HCT116 (cell line): ENCODE measurements at regions not wholly inside any gene's neighbourhood (a gene's known extent, or its start where the extent isn't known, plus 50 kb on each side); places are given as distances from the start of the nearest gene placed in this dataset.

Experiments
- ATAC-seq: fragments of 200-7000 bp; cut with Tn5 transposase; 2 replicates; pipeline ENCODE4 v1.9.1; 2020; ENCODE audit warnings: mild to moderate bottlenecking, moderate library complexity
- BruUV-seq: library from RNA; stranded (reverse); fragments of 400-500 nt; replicated peaks from 2 replicates; lab custom pipeline; 2021; lab: Mats Ljungman, UMichigan
- CTCF ChIA-PET: fragments of 300-600 bp; sonication (Branson Sonifier 250); formaldehyde crosslinking; loops from one replicate; lab custom pipeline; 2021; ENCODE audit warnings: antibody characterized with exemption; lab: Charles Lee
- POLR2A ChIA-PET: fragments of 300-600, 350-600 bp; sonication (Branson Sonifier 250); formaldehyde crosslinking; loops from one replicate; lab custom pipeline; 2021; ENCODE audit warnings: antibody characterized with exemption; lab: Charles Lee
- RAD21 ChIA-PET, 2 experiments: fragments of 300-600 bp; sonication (Branson Sonifier 250); formaldehyde crosslinking; loops; one replicate each; lab custom pipeline; 2023; ENCODE audit warnings: low total read pairs in 2 of 2; ENCODE audit not compliant: uncharacterized antibody in 2 of 2, unreplicated experiment in 2 of 2, low non-redundant PET in 1 of 2; lab: Charles Lee
- DNase-seq: peaks from one replicate; pipeline ENCODE4 v3.0.0-alpha.2; 2010; ENCODE audit warnings: low read depth, low spot score
- H2AFZ ChIP-seq: fragments of 200-600 bp; shearing (Covaris generic), sonication (generic); 2 replicates; pipeline ENCODE4 v1.6.1; 2017; ENCODE audit warnings: low read depth, mixed run types, mixed read lengths, antibody characterized with exemption, low read length; ENCODE audit not compliant: poor library complexity, severe bottlenecking
- H3K27ac ChIP-seq: 2 replicates; pipeline ENCODE4 v1.5.1; 2012; ENCODE audit warnings: low read depth, low read length
- H3K27me3 ChIP-seq: fragments of 200-600 bp; sonication (generic); 2 replicates; pipeline ENCODE4 v1.6.1; 2016; ENCODE audit warnings: mixed run types, low read length, mixed read lengths; ENCODE audit not compliant: insufficient read depth
- H3K36me3 ChIP-seq, 2 experiments: fragments of 200-500 bp in 1 of 2; fragments of 200-600 bp in 1 of 2; sonication (Bioruptor generic) in 1 of 2; sonication (generic) in 1 of 2; 2 replicates each; pipeline versions ENCODE4 v1.5.1 to v1.6.1; 2014 to 2016; ENCODE audit warnings: low read length in 2 of 2, inconsistent platforms in 1 of 2, mixed read lengths in 1 of 2, mixed run types in 1 of 2; ENCODE audit not compliant: insufficient read depth in 2 of 2, control insufficient read depth in 1 of 2
- H3K4me1 ChIP-seq, 2 experiments: fragments of 200-600 bp in 1 of 2; sonication (generic) in 1 of 2; 2 replicates each; pipeline versions ENCODE4 v1.5.1 to v1.6.1; 2012 to 2017; ENCODE audit warnings: low read length in 2 of 2, inconsistent platforms in 1 of 2, mild to moderate bottlenecking in 1 of 2, mixed read lengths in 1 of 2, mixed run types in 1 of 2, moderate library complexity in 1 of 2; ENCODE audit not compliant: insufficient read depth in 2 of 2, control insufficient read depth in 1 of 2
- H3K4me2 ChIP-seq: fragments of 200-600 bp; sonication (generic); 2 replicates; pipeline ENCODE4 v1.6.1; 2017; ENCODE audit warnings: mixed run types, low read length, mixed read lengths
- H3K4me3 ChIP-seq, 2 experiments: fragments of 200-600 bp in 1 of 2; sonication (generic) in 1 of 2; replicated peaks in 1 of 2; 2 replicates each; pipeline ENCODE4 v1.5.1; 2011 to 2016; ENCODE audit warnings: low read length in 2 of 2, control low read depth in 1 of 2, low read depth in 1 of 2, mild to moderate bottlenecking in 1 of 2, mixed read lengths in 1 of 2, mixed run types in 1 of 2
- H3K79me2 ChIP-seq: fragments of 200-600 bp; sonication (generic); 2 replicates; pipeline ENCODE4 v1.6.1; 2017; ENCODE audit warnings: mild to moderate bottlenecking, mixed run types, low read length, moderate library complexity, mixed read lengths; ENCODE audit not compliant: insufficient read depth
- H3K9ac ChIP-seq: fragments of 200-600 bp; sonication (generic); 2 replicates; pipeline ENCODE4 v1.6.1; 2016; ENCODE audit warnings: low read length, mixed read lengths
- H3K9me2 ChIP-seq: fragments of 200-600 bp; sonication (generic), shearing (Covaris generic); 2 replicates; pipeline ENCODE4 v1.6.1; 2017; ENCODE audit warnings: mixed run types, mild to moderate bottlenecking, moderate library complexity; ENCODE audit not compliant: insufficient read depth
- H3K9me3 ChIP-seq, 2 experiments: fragments of 200-500 bp in 1 of 2; fragments of 200-600 bp in 1 of 2; sonication (Bioruptor generic) in 1 of 2; sonication (generic) in 1 of 2; 2 replicates each; pipeline ENCODE4 v1.6.1; 2014 to 2017; ENCODE audit warnings: low read length in 2 of 2, mixed read lengths in 2 of 2, inconsistent platforms in 1 of 2, low read depth in 1 of 2, mild to moderate bottlenecking in 1 of 2, mixed run types in 1 of 2, moderate library complexity in 1 of 2; ENCODE audit not compliant: control insufficient read depth in 1 of 2, insufficient read depth in 1 of 2
- H4K20me1 ChIP-seq: fragments of 200-600 bp; sonication (generic), shearing (Covaris generic); 2 replicates; pipeline ENCODE4 v1.6.1; 2017; ENCODE audit warnings: mixed run types, mild to moderate bottlenecking, moderate library complexity; ENCODE audit not compliant: insufficient read depth
- CEBPB ChIP-seq: IDR thresholded peaks from 2 replicates; pipeline ENCODE4 v1.6.1; 2012; ENCODE audit warnings: low read depth
- ELF1 ChIP-seq: IDR thresholded peaks from 2 replicates; pipeline ENCODE4 v1.6.1; 2012; ENCODE audit warnings: low read depth, borderline replicate concordance
- EZH2phosphoT487 ChIP-seq: fragments of 200-600 bp; IDR thresholded peaks from 2 replicates; pipeline ENCODE4 v1.6.1; 2018; ENCODE audit warnings: antibody characterized with exemption, borderline replicate concordance
- JUND ChIP-seq: IDR thresholded peaks from 2 replicates; pipeline ENCODE4 v1.6.1; 2012
- RAD21 ChIP-seq: IDR thresholded peaks from 2 replicates; pipeline ENCODE4 v1.6.1; 2012; ENCODE audit warnings: low read depth, mild to moderate bottlenecking
- SIN3A ChIP-seq: IDR thresholded peaks from 2 replicates; pipeline ENCODE4 v1.6.1; 2012; ENCODE audit warnings: low read depth
- SP1 ChIP-seq: IDR thresholded peaks from 2 replicates; pipeline ENCODE4 v1.6.1; 2012; ENCODE audit warnings: low read depth
- SRF ChIP-seq: IDR thresholded peaks from 2 replicates; pipeline ENCODE4 v1.6.1; 2012; ENCODE audit warnings: low read depth
- ZFX ChIP-seq: fragments of 450-650 bp; IDR thresholded peaks from 2 replicates; pipeline ENCODE4 v1.6.1; 2017
- ZNF274 ChIP-seq: fragments of 200-500 bp; sonication (Bioruptor generic); IDR thresholded peaks from 2 replicates; pipeline ENCODE4 v1.6.1; 2014; ENCODE audit warnings: mild to moderate bottlenecking, low read depth, low read length, inconsistent platforms
- intact Hi-C: fragments of 100-400 bp; cut with micrococcal nuclease; formaldehyde crosslinking; loops from 2 replicates; pipeline ENCODE4 v1.10.0; 2022
- TF ChIP-seq, protein P1 (sequence below), 3 experiments: fragments of 200-600 bp in 1 of 3; sonication (generic) in 1 of 3; IDR thresholded peaks in 2 of 3; conservative IDR thresholded peaks in 1 of 3; 2 replicates each; pipeline ENCODE4 v1.5.1; 2012 to 2017; ENCODE audit warnings: low read depth in 2 of 3, low read length in 2 of 3, antibody characterized with exemption in 1 of 3, borderline replicate concordance in 1 of 3, control low read depth in 1 of 3, mild to moderate bottlenecking in 1 of 3, mixed read lengths in 1 of 3, mixed run types in 1 of 3, moderate library complexity in 1 of 3; ENCODE audit not compliant: insufficient read depth in 1 of 3
- TF ChIP-seq, protein P2 (sequence below): IDR thresholded peaks from 2 replicates; pipeline ENCODE4 v1.6.1; 2012
- TF ChIP-seq, protein P3 (sequence below): IDR thresholded peaks from 2 replicates; pipeline ENCODE4 v1.6.1; 2011; ENCODE audit warnings: mild to moderate bottlenecking, low read length, moderate library complexity; ENCODE audit not compliant: insufficient replicate concordance; ENCODE audit errors: extremely low read depth
- TF ChIP-seq, protein P4 (sequence below): IDR thresholded peaks from 2 replicates; pipeline ENCODE4 v1.6.1; 2012; ENCODE audit warnings: low read depth
- TF ChIP-seq, protein P5 (sequence below): IDR thresholded peaks from 2 replicates; pipeline ENCODE4 v1.6.1; 2012

DNA sequence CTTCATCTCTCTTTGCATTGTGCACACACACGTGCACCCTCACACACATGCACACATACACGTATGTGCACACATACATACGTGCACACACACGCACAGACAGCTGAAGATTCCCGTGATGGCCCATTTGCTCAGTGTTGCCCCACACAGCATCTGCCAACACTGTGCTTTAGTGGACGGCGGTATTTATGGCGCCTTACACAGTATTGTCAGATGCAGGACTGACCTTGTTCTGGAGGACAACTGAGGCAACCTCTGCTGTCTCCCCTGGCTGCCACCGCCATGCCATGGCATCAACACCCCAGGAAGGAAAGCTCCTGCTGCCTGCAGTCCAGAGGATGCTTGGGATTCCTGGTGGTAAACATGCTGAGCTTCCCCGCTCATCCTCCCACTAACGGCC, 316.4 kb downstream of the TEX29 start:
- Histone ChIP-seq H3K9ac (no peak overlapping the region), H3K4me1 (no peaks in the 10 kb centered on the region), H3K4me3 (no peak overlapping the region), H3K9me3 (no peaks in the 10 kb centered on the region), H2AFZ (no peak overlapping the region), H3K27ac (no peak overlapping the region), H3K79me2 (no peaks in the 10 kb centered on the region), H3K9me2 (no peaks in the 10 kb centered on the region), H3K27me3 (peaks cover 18% of the 10 kb centered on the region; the same call in 1 of the 2 replicates), H3K36me3 (no peaks in the 10 kb centered on the region), H3K4me2 (no peak overlapping the region), H4K20me1 (no peaks in the 10 kb centered on the region)
- RAD21 ChIA-PET: no interaction called here
- TF ChIP-seq, protein P1, sequence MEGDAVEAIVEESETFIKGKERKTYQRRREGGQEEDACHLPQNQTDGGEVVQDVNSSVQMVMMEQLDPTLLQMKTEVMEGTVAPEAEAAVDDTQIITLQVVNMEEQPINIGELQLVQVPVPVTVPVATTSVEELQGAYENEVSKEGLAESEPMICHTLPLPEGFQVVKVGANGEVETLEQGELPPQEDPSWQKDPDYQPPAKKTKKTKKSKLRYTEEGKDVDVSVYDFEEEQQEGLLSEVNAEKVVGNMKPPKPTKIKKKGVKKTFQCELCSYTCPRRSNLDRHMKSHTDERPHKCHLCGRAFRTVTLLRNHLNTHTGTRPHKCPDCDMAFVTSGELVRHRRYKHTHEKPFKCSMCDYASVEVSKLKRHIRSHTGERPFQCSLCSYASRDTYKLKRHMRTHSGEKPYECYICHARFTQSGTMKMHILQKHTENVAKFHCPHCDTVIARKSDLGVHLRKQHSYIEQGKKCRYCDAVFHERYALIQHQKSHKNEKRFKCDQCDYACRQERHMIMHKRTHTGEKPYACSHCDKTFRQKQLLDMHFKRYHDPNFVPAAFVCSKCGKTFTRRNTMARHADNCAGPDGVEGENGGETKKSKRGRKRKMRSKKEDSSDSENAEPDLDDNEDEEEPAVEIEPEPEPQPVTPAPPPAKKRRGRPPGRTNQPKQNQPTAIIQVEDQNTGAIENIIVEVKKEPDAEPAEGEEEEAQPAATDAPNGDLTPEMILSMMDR (IDR thresholded peaks at IDR 0.05 in 2 of 3, conservative IDR thresholded peaks at IDR 0.05 in 1 of 3; ENCODE audit: borderline replicate concordance in 1 of 3, insufficient read depth in 1 of 3, low read depth in 2 of 3, low read length in 2 of 3): no peak
- no peak for TF ChIP-seq ZFX
- TF ChIP-seq ELF1: no peak
- TF ChIP-seq, protein P2, sequence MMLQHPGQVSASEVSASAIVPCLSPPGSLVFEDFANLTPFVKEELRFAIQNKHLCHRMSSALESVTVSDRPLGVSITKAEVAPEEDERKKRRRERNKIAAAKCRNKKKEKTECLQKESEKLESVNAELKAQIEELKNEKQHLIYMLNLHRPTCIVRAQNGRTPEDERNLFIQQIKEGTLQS: no peak
- TF ChIP-seq, protein P3, sequence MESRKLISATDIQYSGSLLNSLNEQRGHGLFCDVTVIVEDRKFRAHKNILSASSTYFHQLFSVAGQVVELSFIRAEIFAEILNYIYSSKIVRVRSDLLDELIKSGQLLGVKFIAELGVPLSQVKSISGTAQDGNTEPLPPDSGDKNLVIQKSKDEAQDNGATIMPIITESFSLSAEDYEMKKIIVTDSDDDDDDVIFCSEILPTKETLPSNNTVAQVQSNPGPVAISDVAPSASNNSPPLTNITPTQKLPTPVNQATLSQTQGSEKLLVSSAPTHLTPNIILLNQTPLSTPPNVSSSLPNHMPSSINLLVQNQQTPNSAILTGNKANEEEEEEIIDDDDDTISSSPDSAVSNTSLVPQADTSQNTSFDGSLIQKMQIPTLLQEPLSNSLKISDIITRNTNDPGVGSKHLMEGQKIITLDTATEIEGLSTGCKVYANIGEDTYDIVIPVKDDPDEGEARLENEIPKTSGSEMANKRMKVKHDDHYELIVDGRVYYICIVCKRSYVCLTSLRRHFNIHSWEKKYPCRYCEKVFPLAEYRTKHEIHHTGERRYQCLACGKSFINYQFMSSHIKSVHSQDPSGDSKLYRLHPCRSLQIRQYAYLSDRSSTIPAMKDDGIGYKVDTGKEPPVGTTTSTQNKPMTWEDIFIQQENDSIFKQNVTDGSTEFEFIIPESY: no peak
- TF ChIP-seq EZH2phosphoT487: no peak
- TF ChIP-seq RAD21: no peak
- no peak for TF ChIP-seq SRF
- TF ChIP-seq, protein P4, sequence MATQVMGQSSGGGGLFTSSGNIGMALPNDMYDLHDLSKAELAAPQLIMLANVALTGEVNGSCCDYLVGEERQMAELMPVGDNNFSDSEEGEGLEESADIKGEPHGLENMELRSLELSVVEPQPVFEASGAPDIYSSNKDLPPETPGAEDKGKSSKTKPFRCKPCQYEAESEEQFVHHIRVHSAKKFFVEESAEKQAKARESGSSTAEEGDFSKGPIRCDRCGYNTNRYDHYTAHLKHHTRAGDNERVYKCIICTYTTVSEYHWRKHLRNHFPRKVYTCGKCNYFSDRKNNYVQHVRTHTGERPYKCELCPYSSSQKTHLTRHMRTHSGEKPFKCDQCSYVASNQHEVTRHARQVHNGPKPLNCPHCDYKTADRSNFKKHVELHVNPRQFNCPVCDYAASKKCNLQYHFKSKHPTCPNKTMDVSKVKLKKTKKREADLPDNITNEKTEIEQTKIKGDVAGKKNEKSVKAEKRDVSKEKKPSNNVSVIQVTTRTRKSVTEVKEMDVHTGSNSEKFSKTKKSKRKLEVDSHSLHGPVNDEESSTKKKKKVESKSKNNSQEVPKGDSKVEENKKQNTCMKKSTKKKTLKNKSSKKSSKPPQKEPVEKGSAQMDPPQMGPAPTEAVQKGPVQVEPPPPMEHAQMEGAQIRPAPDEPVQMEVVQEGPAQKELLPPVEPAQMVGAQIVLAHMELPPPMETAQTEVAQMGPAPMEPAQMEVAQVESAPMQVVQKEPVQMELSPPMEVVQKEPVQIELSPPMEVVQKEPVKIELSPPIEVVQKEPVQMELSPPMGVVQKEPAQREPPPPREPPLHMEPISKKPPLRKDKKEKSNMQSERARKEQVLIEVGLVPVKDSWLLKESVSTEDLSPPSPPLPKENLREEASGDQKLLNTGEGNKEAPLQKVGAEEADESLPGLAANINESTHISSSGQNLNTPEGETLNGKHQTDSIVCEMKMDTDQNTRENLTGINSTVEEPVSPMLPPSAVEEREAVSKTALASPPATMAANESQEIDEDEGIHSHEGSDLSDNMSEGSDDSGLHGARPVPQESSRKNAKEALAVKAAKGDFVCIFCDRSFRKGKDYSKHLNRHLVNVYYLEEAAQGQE: no peak
- no peak for TF ChIP-seq SP1
- TF ChIP-seq, protein P5, sequence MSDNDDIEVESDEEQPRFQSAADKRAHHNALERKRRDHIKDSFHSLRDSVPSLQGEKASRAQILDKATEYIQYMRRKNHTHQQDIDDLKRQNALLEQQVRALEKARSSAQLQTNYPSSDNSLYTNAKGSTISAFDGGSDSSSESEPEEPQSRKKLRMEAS: no peak
- TF ChIP-seq ZNF274: no peak
- no peak for TF ChIP-seq JUND
- TF ChIP-seq SIN3A: no peak
- no peak for TF ChIP-seq CEBPB
- no peak for ATAC-seq
- POLR2A ChIA-PET: no interaction called here
- no peak for DNase-seq
- intact Hi-C loops: no loop called here
- CTCF ChIA-PET: no interaction called here
- no TSS peak for BruUV-seq
